ENCODE measurements at regions not wholly inside any gene's neighbourhood (a gene's known extent, or its start where the extent isn't known, plus 50 kb on each side); places are given as distances from the start of the nearest gene placed in this dataset.
A peak's percentile ranks its signal among the peaks of the same experiment; 100 is the strongest.

DNA sequence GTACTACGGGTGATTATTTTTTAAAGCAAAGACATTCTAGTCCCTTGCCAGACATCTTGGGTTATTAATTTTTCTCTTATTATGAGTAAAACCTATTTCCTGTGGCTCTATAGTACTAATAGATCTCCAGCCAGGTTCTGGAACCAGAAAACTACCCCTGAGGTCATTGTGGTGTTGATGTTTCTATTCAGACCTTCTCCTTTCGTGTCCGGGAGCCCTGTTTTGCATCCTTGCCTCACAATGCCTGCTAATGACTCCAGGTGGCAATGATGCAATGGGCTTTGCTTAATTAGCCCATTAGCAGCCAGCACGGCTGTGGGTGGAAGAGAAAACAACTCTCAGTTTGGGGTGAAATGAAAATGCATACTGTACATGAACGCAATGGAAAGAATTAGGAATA lies 62.9 kb upstream of the ARG1 start:
- DNase-seq (ENCODE audit: low spot score): no peak

DNA sequence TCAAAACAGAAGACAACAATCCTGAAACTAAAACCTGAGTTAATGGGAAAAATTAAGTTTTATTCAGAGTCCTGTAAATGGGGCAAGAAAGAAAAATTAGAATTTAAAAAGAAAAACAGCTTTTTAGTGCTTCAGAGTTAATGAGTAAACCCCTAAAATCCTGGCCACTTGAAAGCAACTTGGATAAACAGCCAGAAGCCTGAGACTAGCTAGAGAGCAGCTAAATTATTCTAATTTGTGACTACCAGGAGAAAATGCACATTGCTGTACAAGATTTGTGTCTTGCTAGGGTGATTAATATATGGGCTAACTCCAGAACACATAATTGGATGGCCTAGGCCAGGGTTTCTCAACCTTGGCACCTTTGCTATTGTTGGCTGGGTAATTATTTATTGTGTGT lies 62.4 kb upstream of the ARG1 start:
- no peak for DNase-seq (ENCODE audit: low spot score)

DNA sequence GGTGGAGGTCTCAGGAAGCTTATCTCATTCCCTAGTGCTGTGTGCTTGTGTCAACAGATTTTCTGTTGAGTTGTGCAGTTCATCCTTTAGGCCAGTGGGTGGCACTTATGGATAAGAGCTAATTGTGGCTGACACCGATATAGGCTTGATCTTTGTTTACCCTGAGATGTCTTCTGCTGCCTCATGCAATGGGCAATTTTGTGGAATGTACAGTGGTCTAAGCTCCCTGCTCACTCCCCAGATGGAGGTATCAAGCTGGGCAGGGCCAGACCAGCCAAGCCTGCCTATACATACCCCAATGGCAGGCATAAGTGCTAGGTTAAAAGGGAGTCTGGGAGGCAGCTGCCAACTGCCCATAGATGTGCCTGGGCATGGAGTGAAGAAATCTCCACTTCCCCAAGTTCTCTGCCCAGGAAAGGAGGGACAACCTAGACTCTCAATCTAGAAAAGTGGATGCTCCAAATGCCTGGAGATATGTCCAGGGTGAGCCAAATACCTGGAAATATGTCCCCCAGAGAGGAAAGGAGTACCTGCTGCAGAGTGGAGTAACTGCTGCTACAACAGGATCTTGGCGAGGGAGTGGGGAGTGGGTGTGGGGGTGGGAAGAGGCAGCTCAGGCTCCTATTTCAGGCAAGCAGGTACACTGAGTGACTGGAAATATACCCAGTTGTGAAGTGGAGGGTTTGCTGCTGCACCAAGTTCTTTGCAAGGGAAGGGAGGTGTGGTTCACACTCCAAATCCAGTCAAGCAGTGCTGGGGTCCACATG lies 53.2 kb upstream of the ARG1 start:
- peak; percentile 29 for DNase-seq (ENCODE audit: low spot score)
